ENCODE measurements at regions not wholly inside any gene's neighbourhood (a gene's known extent, or its start where the extent isn't known, plus 50 kb on each side); places are given as distances from the start of the nearest gene placed in this dataset.

DNA sequence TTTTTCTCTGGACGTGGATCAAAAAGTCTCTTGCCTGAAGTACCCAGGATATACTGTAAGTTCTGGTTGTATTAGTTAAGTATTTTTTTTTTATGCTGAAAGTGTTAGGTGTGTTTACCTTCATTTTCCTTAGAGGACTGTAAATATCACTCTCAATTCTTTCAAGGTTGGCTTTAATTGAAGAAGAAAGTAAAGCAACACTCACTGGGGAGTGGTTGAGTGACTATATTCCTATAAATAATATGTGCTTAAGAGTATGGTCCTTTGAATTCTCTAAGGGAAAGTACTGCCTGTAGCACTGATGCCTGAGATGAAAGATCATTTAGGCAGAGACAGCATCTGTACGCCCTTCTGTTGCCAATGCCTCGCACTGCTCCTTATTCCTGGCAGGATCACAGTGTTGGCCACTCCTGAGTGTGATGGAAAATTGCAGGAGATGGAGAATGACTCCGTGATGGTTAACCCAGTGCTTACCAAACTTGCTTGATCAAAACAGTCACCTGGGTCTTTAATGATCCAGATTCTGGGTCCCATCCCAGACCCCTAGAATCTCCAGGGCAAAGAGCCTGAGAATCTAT lies 182.0 kb upstream of the MPDZ start:
- H3K9me2 ChIP-seq (ENCODE audit: insufficient read depth, low read length) = no peaks in the 10 kb centered on the region
- no TSS peak for BruUV-seq (replicated peaks)
- no peaks in the 10 kb centered on the region for H3K4me1 ChIP-seq (ENCODE audit: insufficient read depth, low read length, poor library complexity, severe bottlenecking)
- H3K79me2 ChIP-seq (ENCODE audit: insufficient read depth, low read depth, low read length) = no peaks in the 10 kb centered on the region
- no peak overlapping the region for H3K27ac ChIP-seq (ENCODE audit: low read depth, low read length, poor library complexity, severe bottlenecking)
- H2AFZ ChIP-seq (ENCODE audit: low read length) = no peak overlapping the region
- no peak overlapping the region for H3K4me2 ChIP-seq (ENCODE audit: low read length)
- intact Hi-C loops (cut with micrococcal nuclease; ENCODE audit: unreplicated experiment) = no loop called here
- H3K36me3 ChIP-seq (ENCODE audit: insufficient read depth, low read length) = no peaks in the 10 kb centered on the region
- H3K4me3 ChIP-seq (ENCODE audit: low read depth, low read length, poor library complexity, severe bottlenecking) = no peak overlapping the region
- H4K20me1 ChIP-seq (ENCODE audit: insufficient read depth, low read length) = no peaks in the 10 kb centered on the region
- DNase-seq (ENCODE audit: low spot score) = no peak
- POLR2A ChIA-PET = no interaction called here
- TF ChIP-seq, protein P1, sequence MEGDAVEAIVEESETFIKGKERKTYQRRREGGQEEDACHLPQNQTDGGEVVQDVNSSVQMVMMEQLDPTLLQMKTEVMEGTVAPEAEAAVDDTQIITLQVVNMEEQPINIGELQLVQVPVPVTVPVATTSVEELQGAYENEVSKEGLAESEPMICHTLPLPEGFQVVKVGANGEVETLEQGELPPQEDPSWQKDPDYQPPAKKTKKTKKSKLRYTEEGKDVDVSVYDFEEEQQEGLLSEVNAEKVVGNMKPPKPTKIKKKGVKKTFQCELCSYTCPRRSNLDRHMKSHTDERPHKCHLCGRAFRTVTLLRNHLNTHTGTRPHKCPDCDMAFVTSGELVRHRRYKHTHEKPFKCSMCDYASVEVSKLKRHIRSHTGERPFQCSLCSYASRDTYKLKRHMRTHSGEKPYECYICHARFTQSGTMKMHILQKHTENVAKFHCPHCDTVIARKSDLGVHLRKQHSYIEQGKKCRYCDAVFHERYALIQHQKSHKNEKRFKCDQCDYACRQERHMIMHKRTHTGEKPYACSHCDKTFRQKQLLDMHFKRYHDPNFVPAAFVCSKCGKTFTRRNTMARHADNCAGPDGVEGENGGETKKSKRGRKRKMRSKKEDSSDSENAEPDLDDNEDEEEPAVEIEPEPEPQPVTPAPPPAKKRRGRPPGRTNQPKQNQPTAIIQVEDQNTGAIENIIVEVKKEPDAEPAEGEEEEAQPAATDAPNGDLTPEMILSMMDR (conservative IDR thresholded peaks at IDR 0.05; ENCODE audit: low read length) = no peak
- TF ChIP-seq EZH2phosphoT487 (IDR thresholded peaks at IDR 0.05; ENCODE audit: borderline replicate concordance, low read depth, low read length) = no peak
- no peaks in the 10 kb centered on the region for H3K9me3 ChIP-seq (ENCODE audit: low read length)
- CTCF ChIA-PET (ENCODE audit: unreplicated experiment) = no interaction called here

GRCh38 chr9:13459071-13459470 lies 179.6 kb upstream of the MPDZ start:
- Histone ChIP-seq H3K27ac (ENCODE audit: low read depth, low read length, poor library complexity, severe bottlenecking) (no peak overlapping the region), H3K9me3 (ENCODE audit: low read length) (no peaks in the 10 kb centered on the region), H3K9me2 (ENCODE audit: insufficient read depth, low read length) (no peaks in the 10 kb centered on the region), H3K4me2 (ENCODE audit: low read length) (no peak overlapping the region), H3K4me1 (ENCODE audit: insufficient read depth, low read length, poor library complexity, severe bottlenecking) (no peaks in the 10 kb centered on the region), H4K20me1 (ENCODE audit: insufficient read depth, low read length) (no peaks in the 10 kb centered on the region), H2AFZ (ENCODE audit: low read length) (no peak overlapping the region), H3K4me3 (ENCODE audit: low read depth, low read length, poor library complexity, severe bottlenecking) (no peak overlapping the region), H3K79me2 (ENCODE audit: insufficient read depth, low read depth, low read length) (no peaks in the 10 kb centered on the region), H3K36me3 (ENCODE audit: insufficient read depth, low read length) (no peaks in the 10 kb centered on the region)
- BruUV-seq (replicated peaks) = no TSS peak
- POLR2A ChIA-PET = interaction anchor here (0.6 kb wide), 1 partner anchor 16 kb away, joined by 3 read pairs; no protein-coding TSS in a partner anchor
- no peak for TF ChIP-seq EZH2phosphoT487 (IDR thresholded peaks at IDR 0.05; ENCODE audit: borderline replicate concordance, low read depth, low read length)
- TF ChIP-seq, protein P1 (conservative IDR thresholded peaks at IDR 0.05; ENCODE audit: low read length) = no peak
- DNase-seq (ENCODE audit: low spot score) = no peak
- CTCF ChIA-PET (ENCODE audit: unreplicated experiment) = no interaction called here
- intact Hi-C loops (cut with micrococcal nuclease; ENCODE audit: unreplicated experiment) = no loop called here

GRCh38 chr9:13457795-13458194 lies 178.3 kb upstream of the MPDZ start:
- Histone ChIP-seq H3K4me2 (ENCODE audit: low read length) (no peak overlapping the region), H3K9me2 (ENCODE audit: insufficient read depth, low read length) (no peaks in the 10 kb centered on the region), H3K79me2 (ENCODE audit: insufficient read depth, low read depth, low read length) (no peaks in the 10 kb centered on the region), H3K4me3 (ENCODE audit: low read depth, low read length, poor library complexity, severe bottlenecking) (no peak overlapping the region), H3K9me3 (ENCODE audit: low read length) (no peaks in the 10 kb centered on the region), H3K36me3 (ENCODE audit: insufficient read depth, low read length) (no peaks in the 10 kb centered on the region), H3K27ac (ENCODE audit: low read depth, low read length, poor library complexity, severe bottlenecking) (no peak overlapping the region), H3K4me1 (ENCODE audit: insufficient read depth, low read length, poor library complexity, severe bottlenecking) (no peaks in the 10 kb centered on the region), H2AFZ (ENCODE audit: low read length) (no peak overlapping the region), H4K20me1 (ENCODE audit: insufficient read depth, low read length) (no peaks in the 10 kb centered on the region)
- no peak for DNase-seq (ENCODE audit: low spot score)
- ChIA-PET CTCF (ENCODE audit: unreplicated experiment) (no interaction called here), POLR2A (no interaction called here)
- BruUV-seq (replicated peaks) = no TSS peak
- TF ChIP-seq EZH2phosphoT487 (IDR thresholded peaks at IDR 0.05; ENCODE audit: borderline replicate concordance, low read depth, low read length) = no peak
- TF ChIP-seq, protein P1 (conservative IDR thresholded peaks at IDR 0.05; ENCODE audit: low read length) = no peak
- intact Hi-C loops (cut with micrococcal nuclease; ENCODE audit: unreplicated experiment) = no loop called here

Data from OCI-LY7 (cell line).